OCI-LY1 (cell line): ENCODE measurements at regions not wholly inside any gene's neighbourhood (a gene's known extent, or its start where the extent isn't known, plus 50 kb on each side); places are given as distances from the start of the nearest gene placed in this dataset.

ENCODE experiments used
- CTCF ChIP-seq: fragments of 200-600 bp; sonication (generic), shearing (Covaris generic); IDR thresholded peaks from 2 replicates; pipeline ENCODE4 v1.5.1; 2017; ENCODE audit warnings: mild to moderate bottlenecking, antibody characterized with exemption, low read length, moderate library complexity, mixed read lengths
- EZH2 ChIP-seq: fragments of 200-600 bp; sonication (generic), shearing (Covaris generic); IDR thresholded peaks from 2 replicates; pipeline ENCODE4 v1.8.0; 2017; ENCODE audit warnings: borderline replicate concordance, mixed run types, mild to moderate bottlenecking, antibody characterized with exemption, low read length, moderate library complexity, mixed read lengths

- TF ChIP-seq CTCF (no peak), EZH2 (no peak)
Measured at GRCh38 chr10:11679946-11680345, 62.2 kb upstream of the ECHDC3 start.
